ENCODE measurements at regions not wholly inside any gene's neighbourhood (a gene's known extent, or its start where the extent isn't known, plus 50 kb on each side); places are given as distances from the start of the nearest gene placed in this dataset.

- in situ Hi-C loops (cut with HindIII; ENCODE audit: low sequenced_read_pairs): no loop called here
- no peak for DNase-seq (ENCODE audit: low spot score)
Measured at GRCh38 chr5:120251898-120252297, 212.2 kb upstream of the PRR16 start.

- DNase-seq (ENCODE audit: low spot score): no peak
- in situ Hi-C loops (cut with HindIII; ENCODE audit: low sequenced_read_pairs): no loop called here
Measured at GRCh38 chr5:120252839-120253238, 211.3 kb upstream of the PRR16 start.

DNA sequence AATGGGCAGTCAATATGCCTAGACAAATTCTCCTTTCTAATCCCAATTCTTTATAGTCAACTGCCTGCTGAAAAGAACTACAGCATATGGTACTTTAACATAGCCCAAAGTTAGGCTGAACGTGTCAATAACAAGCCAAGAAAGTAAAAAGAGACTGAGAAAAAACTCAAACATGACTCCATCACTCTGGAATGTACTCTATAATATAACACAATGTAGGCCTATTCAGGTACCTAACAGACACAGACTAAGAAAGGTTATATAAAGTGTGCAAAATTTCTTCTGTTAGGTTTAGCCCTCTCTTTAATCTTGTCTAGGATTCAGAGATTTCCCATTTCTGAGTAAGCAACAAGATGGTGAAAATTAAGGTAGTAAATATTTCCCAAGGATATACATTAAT is 209.7 kb upstream of the PRR16 start:
- in situ Hi-C loops (cut with HindIII; ENCODE audit: low sequenced_read_pairs): no loop called here
- DNase-seq (ENCODE audit: low spot score): no peak

DNA sequence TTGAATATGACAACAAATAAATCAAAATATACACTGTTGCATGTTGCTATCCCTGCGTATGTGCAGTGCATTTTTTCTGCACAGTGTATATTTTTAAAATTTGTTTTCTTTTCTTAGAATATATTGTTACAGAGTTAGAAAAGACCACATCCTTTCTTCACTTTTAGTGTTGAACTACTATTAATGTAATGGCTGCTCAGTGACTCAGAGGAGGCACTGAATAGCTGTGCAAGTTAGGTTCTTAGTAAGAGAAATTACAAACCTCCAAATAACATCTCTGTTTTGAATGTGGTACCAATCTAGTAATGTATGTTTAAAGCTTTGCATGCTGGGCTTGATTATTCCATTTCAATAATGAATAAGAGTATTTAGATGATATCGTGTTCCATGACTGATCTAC is 208.9 kb upstream of the PRR16 start:
- in situ Hi-C loops (cut with HindIII; ENCODE audit: low sequenced_read_pairs): no loop called here

DNA sequence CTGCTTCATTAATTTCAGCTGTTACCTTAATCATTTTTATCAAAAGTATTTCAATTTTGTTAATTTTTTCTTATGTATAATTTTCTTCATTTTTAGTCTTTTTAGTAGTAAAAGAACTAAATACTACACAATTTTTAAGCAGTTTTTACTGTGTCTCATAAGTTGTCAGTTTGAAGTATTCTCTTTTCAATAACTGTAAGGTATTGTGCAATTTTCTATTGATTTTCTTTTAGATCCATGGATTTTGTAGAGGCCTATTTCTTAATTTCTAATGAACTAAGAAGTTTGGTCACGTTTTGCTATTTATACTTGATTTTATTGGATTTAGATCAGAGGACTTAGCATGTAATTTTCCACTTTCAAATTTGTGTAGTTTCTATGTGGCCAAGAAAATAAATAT is 207.7 kb upstream of the PRR16 start:
- in situ Hi-C loops (cut with HindIII; ENCODE audit: low sequenced_read_pairs): no loop called here
- no peak for DNase-seq (ENCODE audit: low spot score)

More for the DNA sequence above, 208.9 kb upstream of the PRR16 start:
- no peak for DNase-seq (ENCODE audit: low spot score)

- in situ Hi-C loops (cut with HindIII; ENCODE audit: low sequenced_read_pairs): no loop called here
- no peak for DNase-seq (ENCODE audit: low spot score)
Measured at GRCh38 chr5:120257358-120257971, 206.6 kb upstream of the PRR16 start.

DNA sequence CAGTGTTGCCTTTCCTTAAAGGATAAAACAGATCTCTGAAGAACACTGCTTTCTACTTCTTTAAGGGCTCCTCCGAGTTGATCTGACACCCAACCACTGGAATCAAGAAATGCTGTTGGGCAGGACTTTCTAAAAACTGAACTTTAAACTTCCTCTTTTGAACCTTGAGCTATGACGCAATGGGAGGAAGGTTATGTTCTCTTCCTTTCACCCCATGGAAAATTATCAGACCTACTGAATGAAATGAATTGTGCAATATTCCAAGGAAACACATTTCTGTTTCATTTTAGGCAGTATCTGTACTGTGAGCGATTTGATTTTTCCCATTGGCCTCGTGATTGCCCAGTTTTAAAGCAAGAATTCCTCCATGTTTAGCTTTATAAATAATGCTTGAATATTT is 206.0 kb upstream of the PRR16 start:
- no peak for DNase-seq (ENCODE audit: low spot score)
- in situ Hi-C loops (cut with HindIII; ENCODE audit: low sequenced_read_pairs): no loop called here

- in situ Hi-C loops (cut with HindIII; ENCODE audit: low sequenced_read_pairs): no loop called here
Measured at GRCh38 chr5:120260651-120261050, 203.4 kb upstream of the PRR16 start.

DNA sequence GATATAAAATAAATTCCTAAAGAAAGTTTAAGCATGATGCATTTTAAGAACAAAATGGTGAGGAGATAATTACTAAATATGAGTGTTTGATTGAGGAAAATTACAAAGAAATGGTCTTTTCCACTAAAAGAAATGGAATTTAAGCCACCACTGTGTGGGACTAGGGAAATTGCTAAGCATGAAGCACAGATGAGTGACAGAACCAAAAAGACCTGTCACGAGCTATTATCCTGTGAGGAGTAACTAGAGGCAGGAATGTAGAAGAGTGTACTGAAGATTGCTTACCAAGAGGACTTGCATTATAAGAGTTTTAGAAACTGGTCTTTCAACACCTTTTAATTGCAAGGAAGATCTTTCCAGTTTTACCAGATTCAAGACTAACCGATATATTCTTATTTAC is 193.6 kb upstream of the PRR16 start:
- DNase-seq (ENCODE audit: low spot score): no peak
- in situ Hi-C loops (cut with HindIII; ENCODE audit: low sequenced_read_pairs): no loop called here

More at GRCh38 chr5:120260651-120261050, 203.4 kb upstream of the PRR16 start:
- DNase-seq (ENCODE audit: low spot score): no peak

- in situ Hi-C loops (cut with HindIII; ENCODE audit: low sequenced_read_pairs): no loop called here
- DNase-seq (ENCODE audit: low spot score): no peak
Measured at GRCh38 chr5:120293796-120294195, 170.3 kb upstream of the PRR16 start.

DNA sequence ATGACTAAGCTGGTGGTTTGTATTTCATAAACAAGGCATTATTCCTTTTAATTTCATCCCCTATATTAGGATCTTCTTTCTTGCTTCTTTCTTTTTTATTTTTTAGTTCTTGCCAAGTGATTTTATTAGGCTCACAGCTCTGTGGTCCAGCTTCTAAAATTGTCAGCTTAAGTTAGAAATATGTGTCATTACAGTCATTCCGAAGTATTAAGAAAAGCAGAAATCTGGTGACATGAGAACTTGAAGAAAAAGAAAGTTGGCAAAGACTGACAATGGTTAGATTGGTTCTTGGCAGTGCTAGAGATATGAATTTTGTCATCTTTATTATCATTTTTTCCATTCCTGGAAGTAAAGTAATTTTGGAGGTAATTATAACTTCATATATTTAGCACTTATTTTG is 166.5 kb upstream of the PRR16 start:
- DNase-seq (ENCODE audit: low spot score): no peak
- in situ Hi-C loops (cut with HindIII; ENCODE audit: low sequenced_read_pairs): no loop called here

- in situ Hi-C loops (cut with HindIII; ENCODE audit: low sequenced_read_pairs): no loop called here
- DNase-seq (ENCODE audit: low spot score): no peak
Measured at GRCh38 chr5:120298981-120299380, 165.1 kb upstream of the PRR16 start.

- no peak for DNase-seq (ENCODE audit: low spot score)
Measured at GRCh38 chr5:120304663-120305062, 159.4 kb upstream of the PRR16 start.

GRCh38 chr5:120306303-120306702 is 157.8 kb upstream of the PRR16 start:
- in situ Hi-C loops (cut with HindIII; ENCODE audit: low sequenced_read_pairs): no loop called here
- DNase-seq (ENCODE audit: low spot score): no peak

More at GRCh38 chr5:120304663-120305062, 159.4 kb upstream of the PRR16 start:
- in situ Hi-C loops (cut with HindIII; ENCODE audit: low sequenced_read_pairs): no loop called here

DNA sequence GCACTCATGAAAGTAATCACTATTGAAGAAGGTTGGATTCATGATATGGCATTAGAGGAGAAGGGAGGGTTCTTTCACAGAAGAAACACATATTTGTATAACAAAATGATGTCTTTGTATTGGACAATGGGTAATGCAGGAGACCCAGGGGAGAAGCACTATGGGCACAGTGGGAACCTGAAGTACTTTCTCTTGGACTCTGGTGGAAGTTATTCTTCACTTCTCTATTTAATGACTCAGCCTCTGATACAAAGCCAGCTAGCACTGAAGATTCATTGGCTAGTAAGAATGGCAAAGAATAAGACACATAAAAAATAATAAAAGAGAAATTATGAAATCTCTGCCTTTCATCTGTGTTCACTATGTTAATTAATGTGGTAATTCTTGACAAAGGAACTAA is 149.9 kb upstream of the PRR16 start:
- in situ Hi-C loops (cut with HindIII; ENCODE audit: low sequenced_read_pairs): no loop called here
- DNase-seq (ENCODE audit: low spot score): no peak

DNA sequence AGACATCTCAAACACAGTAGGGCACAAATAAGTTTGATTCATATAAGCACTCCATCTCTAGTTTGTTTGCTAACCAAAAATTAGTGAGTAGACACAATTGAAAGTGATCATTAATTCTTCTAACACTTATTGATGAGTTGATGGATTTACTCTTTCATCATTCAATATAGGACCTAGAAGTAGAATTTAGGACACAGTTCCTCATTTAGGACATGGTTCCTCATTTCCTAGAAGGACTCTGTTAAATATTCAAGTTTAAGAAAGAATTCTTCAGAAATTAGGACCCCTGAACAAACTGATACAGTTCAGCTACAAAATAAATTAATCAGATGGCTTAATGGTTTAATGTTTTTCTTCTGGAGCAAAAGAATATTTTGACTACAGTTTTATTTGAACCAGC is 143.5 kb upstream of the PRR16 start:
- DNase-seq (ENCODE audit: low spot score): no peak
- in situ Hi-C loops (cut with HindIII; ENCODE audit: low sequenced_read_pairs): no loop called here

GRCh38 chr5:120326651-120327050 is 137.4 kb upstream of the PRR16 start:
- DNase-seq (ENCODE audit: low spot score): no peak
- in situ Hi-C loops (cut with HindIII; ENCODE audit: low sequenced_read_pairs): no loop called here

DNA sequence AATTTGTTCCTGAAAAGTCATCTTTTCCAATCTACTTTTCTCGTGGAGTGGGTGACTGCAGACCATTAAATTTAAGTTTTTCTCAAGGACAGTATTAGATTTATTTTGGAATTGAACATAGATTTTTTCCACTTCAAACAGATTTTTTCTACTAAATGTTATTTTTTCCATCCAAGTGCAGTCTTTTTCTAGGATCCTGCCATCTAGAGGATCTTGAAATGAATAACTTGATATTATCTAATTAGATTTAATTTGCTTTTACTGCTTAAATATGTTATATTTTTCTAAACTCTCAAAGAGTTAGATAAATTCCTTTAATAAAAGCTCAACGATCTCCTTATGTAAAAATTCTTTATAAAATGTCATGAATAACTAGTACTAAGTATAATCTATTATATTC is 136.9 kb upstream of the PRR16 start:
- DNase-seq (ENCODE audit: low spot score): no peak
- in situ Hi-C loops (cut with HindIII; ENCODE audit: low sequenced_read_pairs): no loop called here

- DNase-seq (ENCODE audit: low spot score): no peak
- in situ Hi-C loops (cut with HindIII; ENCODE audit: low sequenced_read_pairs): no loop called here
Measured at GRCh38 chr5:120329095-120329494, 135.0 kb upstream of the PRR16 start.

DNA sequence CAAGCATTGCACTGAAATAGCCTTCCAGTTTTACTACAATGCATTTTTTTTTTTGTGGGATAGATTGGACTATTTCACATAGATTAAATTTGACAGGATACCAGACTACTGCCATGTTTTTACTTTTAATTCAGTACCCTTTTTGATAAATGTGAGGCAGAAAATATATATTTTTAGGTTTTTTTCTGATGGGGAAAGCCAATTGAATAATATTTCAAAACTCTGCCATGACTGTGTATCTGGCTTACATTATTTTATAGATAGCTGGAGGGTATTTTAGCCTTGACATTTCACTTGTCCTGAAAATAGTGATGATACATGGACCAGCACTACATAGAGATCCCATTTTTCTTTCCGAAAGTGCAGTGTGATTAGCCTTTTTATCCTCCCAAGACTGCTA is 133.5 kb upstream of the PRR16 start:
- in situ Hi-C loops (cut with HindIII; ENCODE audit: low sequenced_read_pairs): no loop called here
- no peak for DNase-seq (ENCODE audit: low spot score)

DNA sequence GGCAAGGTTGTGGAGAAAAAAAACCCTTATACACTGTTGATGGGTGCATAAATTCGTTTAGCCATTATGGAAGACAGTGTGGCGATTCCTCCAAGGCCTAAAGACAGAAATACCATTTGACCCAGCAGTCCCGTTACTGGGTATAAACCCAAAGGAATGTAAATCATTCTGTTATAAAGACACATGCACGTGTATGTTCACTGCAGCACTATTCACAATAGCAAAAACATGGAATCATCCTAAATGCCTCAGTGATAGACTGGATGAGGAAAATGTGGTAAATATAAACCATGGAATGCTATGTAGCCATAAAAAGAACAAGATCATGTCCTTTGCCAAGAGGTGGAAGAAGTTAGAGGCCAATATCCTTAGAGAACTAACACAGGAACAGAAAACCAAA is 119.9 kb upstream of the PRR16 start:
- in situ Hi-C loops (cut with HindIII; ENCODE audit: low sequenced_read_pairs): no loop called here
- DNase-seq (ENCODE audit: low spot score): no peak

DNA sequence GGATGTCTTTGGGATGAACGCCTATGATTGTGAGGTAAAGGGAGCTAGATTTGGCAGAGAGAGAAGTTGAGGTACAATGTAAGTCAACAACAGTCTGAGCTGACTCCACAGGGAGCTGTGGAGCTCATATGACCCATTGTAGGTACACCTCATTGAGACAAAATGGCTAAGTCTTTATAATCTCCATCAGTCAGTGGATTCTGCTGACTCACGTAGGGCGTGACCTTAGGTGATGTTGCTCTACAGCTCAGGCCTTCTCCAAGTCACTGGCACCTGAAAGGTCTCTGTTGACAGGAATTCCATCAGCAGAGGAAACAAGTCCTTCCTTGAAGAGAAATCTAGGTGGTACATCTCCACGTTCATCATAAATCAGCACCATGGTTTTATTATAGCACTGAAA is 118.2 kb upstream of the PRR16 start:
- DNase-seq (ENCODE audit: low spot score): no peak
- in situ Hi-C loops (cut with HindIII; ENCODE audit: low sequenced_read_pairs): no loop called here
